Adrenal gland (tissue), 9 donors: ENCODE measurements at regions not wholly inside any gene's neighbourhood (a gene's known extent, or its start where the extent isn't known, plus 50 kb on each side); places are given as distances from the start of the nearest gene placed in this dataset.

Experiments used
- DNase-seq, 7 donors: peaks; one replicate each; pipeline ENCODE4 v3.0.0-alpha.2; 2019 to 2020
- H3K27ac ChIP-seq, 5 donors: fragments of 200-600 bp; sonication (generic) in 4 of 5; 1 replicate in 3 of 5; 2 replicates in 2 of 5; pipeline versions ENCODE4 v1.5.1 to v1.8.0; 2016 to 2020; ENCODE audit warnings: mild to moderate bottlenecking in 1 of 5
- H3K27me3 ChIP-seq: fragments of 200-600 bp; 2 replicates; pipeline ENCODE4 v1.8.0; 2021
- H3K36me3 ChIP-seq, 2 donors: fragments of 200-600 bp; replicated peaks in 1 of 2; 1 replicate in 1 of 2; 2 replicates in 1 of 2; pipeline versions ENCODE4 v1.5.1 to v1.8.0; 2018 to 2022
- H3K4me1 ChIP-seq, 2 donors: fragments of 200-600 bp; replicated peaks in 1 of 2; 1 replicate in 1 of 2; 2 replicates in 1 of 2; pipeline versions ENCODE4 v1.5.1 to v1.8.0; 2018 to 2021
- H3K4me3 ChIP-seq, 4 donors: fragments of 200-600 bp; sonication (generic) in 3 of 4; one replicate each; pipeline ENCODE4 v1.5.1; 2016 to 2018
- H3K9me3 ChIP-seq, 3 donors: fragments of 200-600 bp; sonication (generic) in 1 of 3; replicated peaks in 1 of 3; 1 replicate in 2 of 3; 2 replicates in 1 of 3; pipeline versions ENCODE4 v1.5.1 to v1.8.0; 2016 to 2021
- CTCF ChIP-seq, 6 experiments: fragments of 450-650 bp in 4 of 6; fragments of 200-600 bp in 2 of 6; sonication (generic) in 1 of 6; IDR thresholded peaks; 1 replicate in 5 of 6; 2 replicates in 1 of 6; pipeline versions ENCODE4 v1.5.1 to v1.8.0; 2016 to 2021; ENCODE audit warnings: antibody characterized with exemption in 6 of 6, mild to moderate bottlenecking in 2 of 6, moderate library complexity in 1 of 6
- POLR2A ChIP-seq, 2 donors: fragments of 450-650 bp; IDR thresholded peaks; one replicate each; pipeline ENCODE4 v1.6.1; 2017; ENCODE audit warnings: antibody characterized with exemption in 2 of 2, mild to moderate bottlenecking in 2 of 2, moderate library complexity in 1 of 2
- WGBS, 4 donors: extraction: QIAGEN DNeasy Blood & Tissue Kit in 2 of 4; methylation state at CpG; one replicate each; pipeline versions ENCODE4 v1.1.5 to v1.1.7; 2013 to 2017; 5-methylcytosine and 5-hydroxymethylcytosine counted together
- intact Hi-C, 2 donors: fragments of 100-400 bp; cut with DNase I; formaldehyde crosslinking; loops; one replicate each; pipeline versions ENCODE4 v1.14.1 to v1.15.0; 2022 to 2023
- donor health status: healthy with polysubstance abuse.
- donor health status: Bipolar disorder and iron deficiency.
- donor health status: DM: yes; HTN: yes; CAD: no.
- donor health status: DM: no; HTN: no; CAD: no.
- donor health status: DM: no; HTN: no; CAD: no.

GRCh38 chr4:131388277-131388676 is 1760.8 kb upstream of the PCDH10 start:
- Histone ChIP-seq H3K27ac (no peak overlapping the region), H3K4me1 (no peaks in the 10 kb centered on the region), H3K9me3 (no peaks in the 10 kb centered on the region), H3K36me3 (no peaks in the 10 kb centered on the region), H3K4me3 (no peak overlapping the region), H3K27me3 (no peaks in the 10 kb centered on the region)
- 27 to 46% (median 35%) methylated on average over 2 of the region's 2 CpGs for WGBS, 4 donors
- TF ChIP-seq CTCF (IDR thresholded peaks at IDR 0.05) (no peak), POLR2A (IDR thresholded peaks at IDR 0.05) (no peak)
- DNase-seq: no peak
- intact Hi-C loops: no loop called here

- Histone ChIP-seq H3K9me3 (no peaks in the 10 kb centered on the region), H3K4me1 (no peaks in the 10 kb centered on the region), H3K27me3 (no peaks in the 10 kb centered on the region), H3K27ac (no peak overlapping the region), H3K36me3 (no peaks in the 10 kb centered on the region), H3K4me3 (no peak overlapping the region)
- TF ChIP-seq POLR2A (IDR thresholded peaks at IDR 0.05) (no peak), CTCF (IDR thresholded peaks at IDR 0.05) (no peak)
- intact Hi-C loops: no loop called here
- WGBS, 4 donors: 70 to 79% (median 75%) methylated on average over 6 to 8 of the region's 8 CpGs
- DNase-seq: no peak
Observed at GRCh38 chr4:131408102-131408501, 1741.0 kb upstream of the PCDH10 start.

- no peak for TF ChIP-seq CTCF (IDR thresholded peaks at IDR 0.05)
- Histone ChIP-seq H3K9me3 (no peaks in the 10 kb centered on the region), H3K27ac (no peak overlapping the region), H3K4me3 (no peak overlapping the region), H3K36me3 (no peaks in the 10 kb centered on the region), H3K4me1 (no peaks in the 10 kb centered on the region), H3K27me3 (no peaks in the 10 kb centered on the region)
- intact Hi-C loops: no loop called here
- WGBS, 4 donors: 58 to 71% (median 61%) methylated on average over 1 of the region's 1 CpG
- no peak for DNase-seq
Observed at GRCh38 chr4:131411393-131411792, 1737.7 kb upstream of the PCDH10 start.

GRCh38 chr4:131419147-131419546 is 1729.9 kb upstream of the PCDH10 start:
- Histone ChIP-seq H3K36me3 (no peaks in the 10 kb centered on the region), H3K27me3 (no peaks in the 10 kb centered on the region)

GRCh38 chr4:131426023-131426758 is 1722.9 kb upstream of the PCDH10 start:
- Histone ChIP-seq H3K27me3 (no peaks in the 10 kb centered on the region), H3K9me3 (no peaks in the 10 kb centered on the region), H3K27ac (no peak overlapping the region), H3K36me3 (no peaks in the 10 kb centered on the region), H3K4me1 (no peaks in the 10 kb centered on the region), H3K4me3 (no peak overlapping the region)
- TF ChIP-seq POLR2A (IDR thresholded peaks at IDR 0.05) (no peak), CTCF (IDR thresholded peaks at IDR 0.05) (no peak)
- WGBS, 4 donors: 83 to 92% (median 89%) methylated on average over 3 of the region's 3 CpGs
- intact Hi-C loops: no loop called here
- DNase-seq: no peak

More at GRCh38 chr4:131419147-131419546, 1729.9 kb upstream of the PCDH10 start:
- no peak for TF ChIP-seq POLR2A (IDR thresholded peaks at IDR 0.05)
- Histone ChIP-seq H3K4me1 (no peaks in the 10 kb centered on the region), H3K4me3 (no peak overlapping the region), H3K27ac (no peak overlapping the region), H3K9me3 (no peaks in the 10 kb centered on the region)
- no peak for DNase-seq
- intact Hi-C loops: no loop called here
- WGBS, 4 donors: 58 to 72% (median 69%) methylated on average over 3 of the region's 3 CpGs
